H7 (cell line): ENCODE measurements at regions not wholly inside any gene's neighbourhood (a gene's known extent, or its start where the extent isn't known, plus 50 kb on each side); places are given as distances from the start of the nearest gene placed in this dataset.
"Not testable (repeated sequence)": the region's sequence is repeated elsewhere in the genome, so short reads cannot be mapped to it uniquely, and the experiment has no call there.

Experiments used
- DNase-seq: peaks from one replicate; pipeline ENCODE4 v3.0.0; 2012
- H3K27me3 ChIP-seq: 2 replicates; pipeline ENCODE4 v1.6.0; 2011; ENCODE audit warnings: mild to moderate bottlenecking, low read length; ENCODE audit not compliant: control insufficient read depth, insufficient read depth
- H3K36me3 ChIP-seq: replicated peaks from 2 replicates; pipeline ENCODE4 v1.5.1; 2011; ENCODE audit warnings: low read length; ENCODE audit not compliant: control insufficient read depth, insufficient read depth
- H3K4me3 ChIP-seq: 2 replicates; pipeline ENCODE4 v1.5.1; 2011; ENCODE audit warnings: low read depth, mild to moderate bottlenecking, control low read depth, low read length, moderate library complexity; ENCODE audit not compliant: insufficient read depth

DNA sequence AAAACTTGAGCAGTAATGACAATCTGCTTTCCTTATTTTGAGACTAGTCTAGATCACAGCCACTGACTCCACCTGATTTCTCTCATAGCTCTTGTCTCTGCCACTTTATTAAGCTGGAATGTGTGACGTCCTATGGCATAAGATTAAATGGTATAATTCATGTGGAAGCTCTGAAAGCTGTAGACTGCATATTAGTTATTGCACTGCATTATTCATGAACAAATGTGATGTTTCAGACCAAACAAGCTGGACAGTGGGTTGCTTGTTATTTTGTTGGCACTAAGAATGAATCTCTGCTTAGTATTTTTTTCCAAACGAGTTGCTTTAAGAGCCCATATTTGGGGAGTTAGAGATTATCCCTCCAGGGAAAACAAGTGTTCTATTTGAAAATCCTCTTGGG, 1218.5 kb downstream of the SUCLG1 start:
- Histone ChIP-seq H3K4me3 (no peak overlapping the region), H3K27me3 (no peaks in the 10 kb centered on the region), H3K36me3 (no peaks in the 10 kb centered on the region)
- no peak for DNase-seq

- Histone ChIP-seq H3K27me3 (no peaks in the 10 kb centered on the region), H3K4me3 (no peak overlapping the region), H3K36me3 (no peaks in the 10 kb centered on the region)
- no peak for DNase-seq
Observed at GRCh38 chr2:83238111-83238510, 1221.0 kb downstream of the SUCLG1 start.

DNA sequence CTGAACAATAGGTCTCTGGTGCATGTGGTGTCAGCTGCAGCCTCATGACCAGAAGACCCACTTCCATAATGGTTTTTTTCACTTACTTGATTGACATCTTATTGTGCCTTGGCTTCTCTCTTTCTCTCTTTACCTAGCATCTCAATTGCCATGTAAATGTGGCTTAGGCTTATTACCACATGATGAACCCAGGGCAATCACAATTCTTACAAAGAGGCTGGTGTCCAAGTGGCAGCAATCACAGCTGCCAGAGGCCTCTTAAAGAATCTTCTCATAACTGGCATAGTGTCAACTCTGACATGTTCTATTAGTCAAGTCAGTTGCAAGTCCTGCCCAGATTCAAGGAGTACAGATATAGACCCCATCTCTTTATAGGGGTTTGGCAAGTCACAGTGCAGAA, 1224.8 kb downstream of the SUCLG1 start:
- Histone ChIP-seq H3K27me3 (no peaks in the 10 kb centered on the region), H3K36me3 (no peaks in the 10 kb centered on the region), H3K4me3 (no peak overlapping the region)
- DNase-seq, result no peak

- DNase-seq, result no peak
- no peaks in the 10 kb centered on the region for H3K36me3 ChIP-seq
Observed at GRCh38 chr2:83233781-83234180, 1225.3 kb downstream of the SUCLG1 start.

DNA sequence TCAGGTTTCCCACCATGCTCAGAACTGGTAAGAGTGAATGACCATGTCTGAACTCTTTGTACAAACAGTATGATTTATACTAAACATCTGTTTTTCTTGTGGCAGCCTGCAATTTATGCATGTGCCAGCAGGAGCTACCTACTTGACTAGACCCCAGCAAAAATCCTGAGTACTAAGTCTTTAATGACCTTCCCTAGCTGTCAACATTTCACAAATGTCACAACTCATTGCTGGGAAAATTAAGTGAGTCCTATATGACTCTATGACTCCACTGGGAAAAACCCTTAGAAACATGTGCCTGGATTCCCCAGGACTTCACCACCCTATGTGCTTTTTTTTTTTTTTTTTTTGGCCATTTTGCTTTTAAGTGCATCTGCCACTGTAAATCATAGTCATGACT, 1225.8 kb downstream of the SUCLG1 start:
- no peak overlapping the region for H3K4me3 ChIP-seq
- H3K36me3 ChIP-seq, result no peaks in the 10 kb centered on the region
- no peaks in the 10 kb centered on the region for H3K27me3 ChIP-seq
- no peak for DNase-seq

More at GRCh38 chr2:83233781-83234180, 1225.3 kb downstream of the SUCLG1 start:
- Histone ChIP-seq H3K27me3 (no peaks in the 10 kb centered on the region), H3K4me3 (no peak overlapping the region)

DNA sequence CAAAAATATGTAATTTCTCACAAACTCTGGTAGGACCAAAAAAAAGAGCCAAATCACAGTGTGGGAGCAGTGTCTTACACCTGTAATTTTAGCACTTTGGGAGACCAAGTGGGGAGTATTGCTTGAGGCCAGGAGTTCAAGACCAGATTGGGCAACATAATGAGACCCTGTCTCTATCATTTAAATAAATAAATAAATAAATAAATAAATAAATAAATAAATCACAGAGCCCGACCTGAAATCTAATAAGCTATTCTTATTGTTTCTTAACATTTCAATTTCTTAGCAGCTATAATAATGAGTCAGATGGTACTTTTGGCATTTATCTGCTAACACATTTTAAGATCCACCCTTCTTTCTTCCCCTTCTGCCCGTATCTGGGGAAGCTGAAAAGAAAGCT, 1229.6 kb downstream of the SUCLG1 start:
- H3K27me3 ChIP-seq, result no peaks in the 10 kb centered on the region

DNA sequence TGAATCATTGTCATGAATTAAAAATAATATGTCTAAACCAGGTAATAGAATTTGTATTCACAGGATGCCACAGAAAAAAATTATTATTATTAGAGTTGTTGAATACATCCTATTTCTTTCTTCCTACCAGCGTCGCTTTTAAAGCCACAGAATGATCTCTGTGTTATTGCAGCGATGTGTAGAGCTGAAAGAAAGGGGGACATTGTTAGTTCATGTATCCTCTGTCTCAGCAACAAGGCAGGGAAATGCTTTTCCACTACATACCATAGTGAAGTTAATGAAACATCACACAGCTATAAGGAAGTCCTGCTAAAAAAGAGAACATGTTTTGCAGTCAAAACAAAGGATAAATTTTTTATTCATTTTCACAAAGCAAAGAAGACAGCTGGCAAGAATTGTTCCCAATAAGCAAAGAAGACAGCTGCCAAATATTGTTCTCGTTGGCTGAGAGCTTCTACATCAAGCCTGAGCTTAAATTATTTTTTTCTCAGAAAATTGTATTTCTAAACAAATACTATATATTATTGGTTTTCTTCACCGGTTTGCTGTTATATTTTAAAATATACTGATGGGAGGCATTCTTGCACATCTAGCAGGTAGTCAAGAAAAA, 1234.4 kb downstream of the SUCLG1 start:
- no peak for DNase-seq
- H3K4me3 ChIP-seq, result no peak overlapping the region
- no peaks in the 10 kb centered on the region for H3K27me3 ChIP-seq
- no peaks in the 10 kb centered on the region for H3K36me3 ChIP-seq

More for the DNA sequence above, 1229.6 kb downstream of the SUCLG1 start:
- no peak for DNase-seq
- no peaks in the 10 kb centered on the region for H3K36me3 ChIP-seq
- no peak overlapping the region for H3K4me3 ChIP-seq

DNA sequence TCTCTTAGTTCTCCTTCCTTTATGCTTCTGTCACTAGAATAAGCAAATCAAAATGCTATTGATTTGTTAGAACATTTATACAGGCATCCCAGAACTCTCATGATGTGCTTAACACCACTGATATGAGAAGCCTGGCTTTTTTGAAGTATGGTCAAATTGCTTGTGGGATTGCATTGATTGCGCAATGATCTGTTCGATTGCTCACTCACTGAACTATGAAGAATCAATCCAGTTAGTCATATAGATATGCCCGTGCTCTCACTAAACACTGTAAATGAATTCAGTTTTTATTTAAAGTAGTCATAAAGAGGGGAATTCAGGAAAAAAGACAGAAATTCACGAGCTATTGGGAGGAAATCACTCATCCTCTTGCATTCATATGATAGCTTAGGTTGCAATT, 1237.8 kb downstream of the SUCLG1 start:
- H3K27me3 ChIP-seq, result no peaks in the 10 kb centered on the region
- H3K4me3 ChIP-seq, result no peak overlapping the region
- H3K36me3 ChIP-seq, result no peaks in the 10 kb centered on the region
- DNase-seq, result no peak

- DNase-seq, result no peak
- Histone ChIP-seq H3K36me3 (no peaks in the 10 kb centered on the region), H3K4me3 (no peak overlapping the region), H3K27me3 (no peaks in the 10 kb centered on the region)
Observed at GRCh38 chr2:83217854-83218253, 1241.2 kb downstream of the SUCLG1 start.

DNA sequence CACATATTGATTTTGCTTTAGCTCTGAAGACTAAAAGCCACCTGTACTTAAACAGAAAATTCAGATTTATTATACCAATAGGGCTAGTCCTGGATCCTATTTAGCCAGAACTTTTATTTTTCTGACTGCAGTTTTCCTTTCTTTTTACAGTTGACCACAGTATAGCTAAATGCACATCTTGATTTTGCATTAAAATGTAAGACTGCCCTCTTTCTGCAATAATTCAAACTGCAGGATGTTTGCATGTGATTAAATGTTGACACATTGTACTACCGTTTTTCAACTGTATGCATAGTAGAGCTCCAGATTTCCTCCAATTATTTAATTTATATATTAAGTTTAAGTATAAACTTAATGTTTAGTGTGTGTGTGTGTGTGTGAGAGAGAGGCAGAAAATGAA, 1262.9 kb downstream of the SUCLG1 start:
- DNase-seq, result no peak

GRCh38 chr2:83191316-83191715, 1267.8 kb downstream of the SUCLG1 start:
- no peaks in the 10 kb centered on the region for H3K36me3 ChIP-seq
- H3K4me3 ChIP-seq, result no peak overlapping the region
- no peak for DNase-seq
- no peaks in the 10 kb centered on the region for H3K27me3 ChIP-seq

More for the DNA sequence above, 1262.9 kb downstream of the SUCLG1 start:
- H3K36me3 ChIP-seq, result no peaks in the 10 kb centered on the region
- no peaks in the 10 kb centered on the region for H3K27me3 ChIP-seq
- H3K4me3 ChIP-seq, result no peak overlapping the region

DNA sequence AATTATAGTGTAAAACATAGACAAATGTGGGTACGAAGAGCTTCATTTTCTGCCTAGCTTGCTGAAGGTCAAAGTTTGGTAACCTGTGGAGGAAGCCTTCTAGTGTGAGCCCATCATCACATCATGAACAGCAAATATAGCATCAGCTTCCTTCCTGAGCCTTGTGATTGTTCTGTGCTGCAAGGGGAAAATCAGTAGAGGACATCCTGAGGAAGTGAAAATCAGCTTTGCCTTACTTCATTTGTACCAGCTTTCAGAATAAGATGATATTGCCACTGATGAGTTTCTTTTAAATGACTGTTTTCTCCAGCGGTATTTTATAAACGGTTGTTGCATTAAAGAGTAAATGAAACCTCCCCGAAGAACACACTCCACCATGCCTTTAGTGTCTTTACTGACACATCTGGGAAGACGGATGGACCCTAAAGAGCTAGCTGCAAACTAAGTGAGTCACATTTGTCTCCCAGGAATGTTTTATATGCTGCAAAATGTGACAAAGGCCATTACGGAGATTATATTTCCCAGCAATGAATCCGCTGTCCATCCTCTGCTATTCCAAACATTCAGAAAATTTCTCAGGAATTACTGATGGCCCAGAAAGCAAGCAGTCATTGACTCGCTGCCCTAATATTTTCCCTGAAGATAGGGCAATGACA, 1272.8 kb downstream of the SUCLG1 start:
- Histone ChIP-seq H3K27me3 (no peaks in the 10 kb centered on the region), H3K4me3 (no peak overlapping the region), H3K36me3 (no peaks in the 10 kb centered on the region)
- no peak for DNase-seq

DNA sequence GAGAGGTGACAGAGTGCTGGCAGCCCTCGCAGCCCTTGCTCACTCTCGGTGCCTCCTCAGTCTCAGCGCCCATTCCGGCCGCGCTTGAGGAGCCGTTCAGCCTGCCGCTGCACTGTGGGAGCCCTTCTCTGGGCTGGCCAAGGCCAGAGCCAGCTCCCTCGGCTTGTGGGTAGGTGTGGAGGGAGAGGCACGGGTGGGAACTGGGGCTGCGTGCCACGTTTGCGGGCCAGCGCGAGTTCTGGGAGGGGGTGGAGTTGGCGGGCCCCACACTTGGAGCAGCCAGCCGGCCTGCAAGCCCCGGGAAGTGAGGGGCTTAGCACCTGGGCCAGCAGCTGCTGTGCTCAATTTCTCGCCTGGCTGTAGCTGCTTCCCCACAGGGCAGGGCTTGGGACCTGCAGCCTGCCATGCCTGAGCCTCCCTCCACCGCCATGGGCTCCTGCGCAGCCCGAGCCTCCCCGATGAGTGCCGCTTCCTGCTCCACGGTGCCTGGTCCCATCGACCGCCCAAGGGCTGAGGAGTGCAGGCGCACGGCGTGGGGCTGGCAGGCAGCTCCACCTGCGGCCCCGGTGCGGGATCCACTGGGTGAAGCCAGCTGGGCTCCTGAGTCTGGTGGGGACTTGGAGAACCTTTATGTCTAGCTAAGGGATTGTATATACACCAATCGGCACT, 1278.1 kb downstream of the SUCLG1 start:
- H3K4me3 ChIP-seq, DNase-seq, H3K36me3 ChIP-seq: not testable (repeated sequence)

GRCh38 chr2:83176539-83176938, 1282.5 kb downstream of the SUCLG1 start:
- no peak for DNase-seq
- Histone ChIP-seq H3K27me3 (no peaks in the 10 kb centered on the region), H3K36me3 (no peaks in the 10 kb centered on the region), H3K4me3 (no peak overlapping the region)

More for the DNA sequence above, 1278.1 kb downstream of the SUCLG1 start:
- H3K27me3 ChIP-seq, result not testable (repeated sequence)

- no peak for DNase-seq
- H3K4me3 ChIP-seq, result no peak overlapping the region
- H3K27me3 ChIP-seq, result no peaks in the 10 kb centered on the region
Observed at GRCh38 chr2:83172841-83173240, 1286.2 kb downstream of the SUCLG1 start.

More at GRCh38 chr2:83172841-83173240, 1286.2 kb downstream of the SUCLG1 start:
- H3K36me3 ChIP-seq, result no peaks in the 10 kb centered on the region
